ENCODE measurements at regions not wholly inside any gene's neighbourhood (a gene's known extent, or its start where the extent isn't known, plus 50 kb on each side); places are given as distances from the start of the nearest gene placed in this dataset.

- TF ChIP-seq CTCF (IDR thresholded peaks at IDR 0.05), result no peak
- TF ChIP-seq POLR2AphosphoS5 (IDR thresholded peaks at IDR 0.05), result no peak
- TF ChIP-seq POLR2A (IDR thresholded peaks at IDR 0.05), result no peak
- no peak for TF ChIP-seq EP300 (IDR thresholded peaks at IDR 0.05)
These were observed 958.5 kb downstream of the CNTNAP5 start for GRCh38 chr2:124983595-124983994.
